ENCODE measurements at regions not wholly inside any gene's neighbourhood (a gene's known extent, or its start where the extent isn't known, plus 50 kb on each side); places are given as distances from the start of the nearest gene placed in this dataset.

- no peaks in the 10 kb centered on the region for H3K9me3 ChIP-seq (ENCODE audit: control insufficient read depth, low read depth, low read length)
- no peaks in the 10 kb centered on the region for H3K36me3 ChIP-seq (ENCODE audit: control insufficient read depth, low read depth, low read length)
- peaks cover 10% of the 10 kb centered on the region for H3K4me1 ChIP-seq (ENCODE audit: control insufficient read depth, low read depth, low read length)
- H3K27ac ChIP-seq (ENCODE audit: low read length) = no peak overlapping the region
- no peak overlapping the region for H3K9ac ChIP-seq (ENCODE audit: low read length)
- H3K27me3 ChIP-seq (ENCODE audit: control insufficient read depth, insufficient read depth, low read length) = no peaks in the 10 kb centered on the region
- no peak overlapping the region for H3K4me3 ChIP-seq (ENCODE audit: low read length)
Measured at GRCh38 chr7:114860206-114860605, 61.7 kb upstream of the MDFIC start.

- Histone ChIP-seq H3K27me3 (ENCODE audit: control insufficient read depth, insufficient read depth, low read length) (no peaks in the 10 kb centered on the region), H3K9ac (ENCODE audit: low read length) (no peak overlapping the region), H3K4me1 (ENCODE audit: control insufficient read depth, low read depth, low read length) (no peaks in the 10 kb centered on the region), H3K9me3 (ENCODE audit: control insufficient read depth, low read depth, low read length) (no peaks in the 10 kb centered on the region), H3K4me3 (ENCODE audit: low read length) (no peak overlapping the region), H3K27ac (ENCODE audit: low read length) (no peak overlapping the region), H3K36me3 (ENCODE audit: control insufficient read depth, low read depth, low read length) (no peaks in the 10 kb centered on the region)
Measured at GRCh38 chr7:114862406-114862805, 59.5 kb upstream of the MDFIC start.

GRCh38 chr7:114864278-114864677 lies 57.6 kb upstream of the MDFIC start:
- Histone ChIP-seq H3K9me3 (ENCODE audit: control insufficient read depth, low read depth, low read length) (no peaks in the 10 kb centered on the region), H3K4me1 (ENCODE audit: control insufficient read depth, low read depth, low read length) (no peaks in the 10 kb centered on the region), H3K36me3 (ENCODE audit: control insufficient read depth, low read depth, low read length) (no peaks in the 10 kb centered on the region), H3K9ac (ENCODE audit: low read length) (no peak overlapping the region), H3K27ac (ENCODE audit: low read length) (no peak overlapping the region), H3K27me3 (ENCODE audit: control insufficient read depth, insufficient read depth, low read length) (no peaks in the 10 kb centered on the region), H3K4me3 (ENCODE audit: low read length) (no peak overlapping the region)

- no peak overlapping the region for H3K27ac ChIP-seq (ENCODE audit: low read length)
- no peaks in the 10 kb centered on the region for H3K36me3 ChIP-seq (ENCODE audit: control insufficient read depth, low read depth, low read length)
- no peaks in the 10 kb centered on the region for H3K27me3 ChIP-seq (ENCODE audit: control insufficient read depth, insufficient read depth, low read length)
- no peaks in the 10 kb centered on the region for H3K9me3 ChIP-seq (ENCODE audit: control insufficient read depth, low read depth, low read length)
- H3K4me1 ChIP-seq (ENCODE audit: control insufficient read depth, low read depth, low read length) = no peaks in the 10 kb centered on the region
- no peak overlapping the region for H3K4me3 ChIP-seq (ENCODE audit: low read length)
- H3K9ac ChIP-seq (ENCODE audit: low read length) = no peak overlapping the region
Measured at GRCh38 chr7:114865564-114865963, 56.3 kb upstream of the MDFIC start.
